ENCODE measurements at regions not wholly inside any gene's neighbourhood (a gene's known extent, or its start where the extent isn't known, plus 50 kb on each side); places are given as distances from the start of the nearest gene placed in this dataset.

GRCh38 chr12:126926023-126926594, 1340.9 kb upstream of the TMEM132C start:
- CTCF ChIA-PET = interaction anchor here (0.6 to 1.1 kb wide), 3 partner anchors 15 to 30 kb away, joined by 3 to 5 read pairs (median 3); no protein-coding TSS in a partner anchor
- Mint-ChIP-seq H3K27ac (ENCODE audit: unreplicated experiment) (no peak overlapping the region), H3K4me1 (ENCODE audit: low read depth, unreplicated experiment) (no peaks in the 10 kb centered on the region), H3K9me3 (ENCODE audit: low read depth, unreplicated experiment) (peaks cover 2% of the 10 kb centered on the region), H3K36me3 (ENCODE audit: insufficient read depth, unreplicated experiment) (no peaks in the 10 kb centered on the region), H3K27me3 (ENCODE audit: unreplicated experiment) (no peaks in the 10 kb centered on the region), H3K4me3 (ENCODE audit: low read depth, unreplicated experiment) (no peak overlapping the region)
- DNase-seq = no peak
- BruUV-seq (replicated peaks) = no TSS peak
- no peak for TF ChIP-seq CTCF (IDR thresholded peaks at IDR 0.05; ENCODE audit: unreplicated experiment)
- intact Hi-C loops (cut with micrococcal nuclease; ENCODE audit: unreplicated experiment) = no loop called here

- Mint-ChIP-seq H3K4me1 (ENCODE audit: low read depth, unreplicated experiment) (no peaks in the 10 kb centered on the region), H3K36me3 (ENCODE audit: insufficient read depth, unreplicated experiment) (no peaks in the 10 kb centered on the region), H3K4me3 (ENCODE audit: low read depth, unreplicated experiment) (no peak overlapping the region), H3K27me3 (ENCODE audit: unreplicated experiment) (no peaks in the 10 kb centered on the region), H3K27ac (ENCODE audit: unreplicated experiment) (no peak overlapping the region), H3K9me3 (ENCODE audit: low read depth, unreplicated experiment) (peaks cover 2% of the 10 kb centered on the region)
- CTCF ChIA-PET = no interaction called here
- intact Hi-C loops (cut with micrococcal nuclease; ENCODE audit: unreplicated experiment) = no loop called here
- DNase-seq = no peak
- TF ChIP-seq CTCF (IDR thresholded peaks at IDR 0.05; ENCODE audit: unreplicated experiment) = no peak
- BruUV-seq (replicated peaks) = no TSS peak
Observed at GRCh38 chr12:126930234-126930633, 1336.7 kb upstream of the TMEM132C start.

GRCh38 chr12:126932156-126932555, 1334.8 kb upstream of the TMEM132C start:
- CTCF ChIA-PET = no interaction called here
- Mint-ChIP-seq H3K4me1 (ENCODE audit: low read depth, unreplicated experiment) (peaks cover 8% of the 10 kb centered on the region), H3K4me3 (ENCODE audit: low read depth, unreplicated experiment) (no peak overlapping the region), H3K27ac (ENCODE audit: unreplicated experiment) (no peak overlapping the region), H3K9me3 (ENCODE audit: low read depth, unreplicated experiment) (peaks cover 8% of the 10 kb centered on the region), H3K27me3 (ENCODE audit: unreplicated experiment) (no peaks in the 10 kb centered on the region), H3K36me3 (ENCODE audit: insufficient read depth, unreplicated experiment) (no peaks in the 10 kb centered on the region)
- DNase-seq = no peak
- no peak for TF ChIP-seq CTCF (IDR thresholded peaks at IDR 0.05; ENCODE audit: unreplicated experiment)
- intact Hi-C loops (cut with micrococcal nuclease; ENCODE audit: unreplicated experiment) = no loop called here
- BruUV-seq (replicated peaks) = no TSS peak

- no TSS peak for BruUV-seq (replicated peaks)
- no peak for TF ChIP-seq CTCF (IDR thresholded peaks at IDR 0.05; ENCODE audit: unreplicated experiment)
- intact Hi-C loops (cut with micrococcal nuclease; ENCODE audit: unreplicated experiment) = no loop called here
- Mint-ChIP-seq H3K36me3 (ENCODE audit: insufficient read depth, unreplicated experiment) (no peaks in the 10 kb centered on the region), H3K27me3 (ENCODE audit: unreplicated experiment) (no peaks in the 10 kb centered on the region), H3K4me1 (ENCODE audit: low read depth, unreplicated experiment) (peaks cover 8% of the 10 kb centered on the region), H3K4me3 (ENCODE audit: low read depth, unreplicated experiment) (no peak overlapping the region), H3K9me3 (ENCODE audit: low read depth, unreplicated experiment) (peaks cover 15% of the 10 kb centered on the region), H3K27ac (ENCODE audit: unreplicated experiment) (no peak overlapping the region)
- DNase-seq = no peak
- CTCF ChIA-PET = no interaction called here
Observed at GRCh38 chr12:126935435-126935834, 1331.5 kb upstream of the TMEM132C start.
